ENCODE measurements at regions not wholly inside any gene's neighbourhood (a gene's known extent, or its start where the extent isn't known, plus 50 kb on each side); places are given as distances from the start of the nearest gene placed in this dataset.

DNA sequence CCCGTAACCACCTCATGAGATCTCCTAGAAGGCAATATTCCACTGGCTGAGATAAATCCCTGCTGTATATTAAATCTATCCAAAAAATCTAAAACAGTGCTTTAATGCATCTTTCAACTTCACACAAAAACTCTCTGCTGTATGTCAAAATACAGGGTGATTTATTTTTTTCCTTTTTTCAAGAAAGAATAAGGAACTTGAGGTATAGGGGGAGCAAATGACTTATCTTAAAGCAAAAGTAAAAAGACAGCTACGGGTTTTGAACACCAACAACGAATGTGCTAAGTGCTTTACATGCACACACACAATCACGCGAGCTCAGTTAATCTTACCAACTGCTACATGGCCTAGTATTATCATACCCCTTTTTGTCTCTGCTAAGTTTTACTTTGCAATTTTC, 168.9 kb upstream of the PHF14 start:
- H2BK120ac ChIP-seq (ENCODE audit: low read depth, low read length, poor library complexity, severe bottlenecking): no peak overlapping the region
- H3K36me3 Mint-ChIP-seq (ENCODE audit: insufficient read depth in 1 of 3, low read depth in 3 of 3): no peaks in the 10 kb centered on the region; a peak in 1 of 7 replicates
- no peaks in the 10 kb centered on the region for H4K20me1 ChIP-seq (ENCODE audit: control insufficient read depth, insufficient read depth, insufficient read length)
- H3K9ac ChIP-seq (ENCODE audit: extremely low read depth, insufficient read length, low read length): no peak overlapping the region
- H3K79me1 ChIP-seq (ENCODE audit: insufficient read depth, low read depth, low read length, poor library complexity, severe bottlenecking): no peaks in the 10 kb centered on the region
- no CpG with 5 or more reads among the region's 5 CpGs for WGBS (ENCODE audit: extremely low coverage, insufficient read length, low lambda C conversion rate)
- no peak overlapping the region for H2BK20ac ChIP-seq (ENCODE audit: low read depth, low read length, poor library complexity, severe bottlenecking)
- H3K9me3 Mint-ChIP-seq: peaks cover 0 to 2% of the 10 kb centered on the region in 2 experiments; a peak in 1 of 5 replicates
- H3K27me3 ChIP-seq (ENCODE audit: insufficient read depth, low read length): no peaks in the 10 kb centered on the region
- H2BK15ac ChIP-seq (ENCODE audit: low read depth, low read length): no peak overlapping the region
- H3K79me2 ChIP-seq (ENCODE audit: insufficient read depth, low read length): no peaks in the 10 kb centered on the region
- TF ChIP-seq, protein P1, sequence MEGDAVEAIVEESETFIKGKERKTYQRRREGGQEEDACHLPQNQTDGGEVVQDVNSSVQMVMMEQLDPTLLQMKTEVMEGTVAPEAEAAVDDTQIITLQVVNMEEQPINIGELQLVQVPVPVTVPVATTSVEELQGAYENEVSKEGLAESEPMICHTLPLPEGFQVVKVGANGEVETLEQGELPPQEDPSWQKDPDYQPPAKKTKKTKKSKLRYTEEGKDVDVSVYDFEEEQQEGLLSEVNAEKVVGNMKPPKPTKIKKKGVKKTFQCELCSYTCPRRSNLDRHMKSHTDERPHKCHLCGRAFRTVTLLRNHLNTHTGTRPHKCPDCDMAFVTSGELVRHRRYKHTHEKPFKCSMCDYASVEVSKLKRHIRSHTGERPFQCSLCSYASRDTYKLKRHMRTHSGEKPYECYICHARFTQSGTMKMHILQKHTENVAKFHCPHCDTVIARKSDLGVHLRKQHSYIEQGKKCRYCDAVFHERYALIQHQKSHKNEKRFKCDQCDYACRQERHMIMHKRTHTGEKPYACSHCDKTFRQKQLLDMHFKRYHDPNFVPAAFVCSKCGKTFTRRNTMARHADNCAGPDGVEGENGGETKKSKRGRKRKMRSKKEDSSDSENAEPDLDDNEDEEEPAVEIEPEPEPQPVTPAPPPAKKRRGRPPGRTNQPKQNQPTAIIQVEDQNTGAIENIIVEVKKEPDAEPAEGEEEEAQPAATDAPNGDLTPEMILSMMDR (conservative IDR thresholded peaks at IDR 0.05): no peak
- no peaks in the 10 kb centered on the region for H3K4me1 Mint-ChIP-seq
- H3K27me3 Mint-ChIP-seq (ENCODE audit: low read depth): no peaks in the 10 kb centered on the region; the same call in 1 of the 2 replicates
- no peak overlapping the region for H3T11ph ChIP-seq (ENCODE audit: low read length)
- no peaks in the 10 kb centered on the region for H3K9me3 ChIP-seq (ENCODE audit: control insufficient read depth, low read depth, low read length)
- H3K56ac ChIP-seq (ENCODE audit: insufficient read length, low read depth, low read length): no peak overlapping the region
- no peak overlapping the region for H3K4ac ChIP-seq (ENCODE audit: low read depth, low read length)
- no peak overlapping the region for H4K8ac ChIP-seq (replicated peaks; ENCODE audit: insufficient read length, low read depth, low read length)
- no peaks in the 10 kb centered on the region for H3K23me2 ChIP-seq (ENCODE audit: insufficient read length, low read depth, low read length, poor library complexity, severe bottlenecking)
- H2AFZ ChIP-seq (ENCODE audit: low read length): no peak overlapping the region
- H3K18ac ChIP-seq (ENCODE audit: insufficient read length, low read depth, low read length): no peak overlapping the region
- no peak for DNase-seq
- H2AK5ac ChIP-seq (ENCODE audit: insufficient read length, low read length): no peak overlapping the region
- no peak overlapping the region for H3K14ac ChIP-seq (ENCODE audit: insufficient read depth, low read length)
- no peak overlapping the region for H3K27ac Mint-ChIP-seq
- no peak overlapping the region for H4K5ac ChIP-seq (ENCODE audit: insufficient read length, low read depth, low read length)
- no peaks in the 10 kb centered on the region for H3K4me1 ChIP-seq (ENCODE audit: insufficient read depth, low read length)
- no peak overlapping the region for H2BK12ac ChIP-seq (ENCODE audit: insufficient read length, low read depth, low read length)
- H3K4me2 ChIP-seq (ENCODE audit: insufficient read depth, insufficient read length, low read length): no peak overlapping the region
- no peak overlapping the region for H2BK5ac ChIP-seq (ENCODE audit: insufficient read length, low read length)
- no peak overlapping the region for H3K4me3 Mint-ChIP-seq
- no peak overlapping the region for H3K27ac ChIP-seq (ENCODE audit: insufficient read length, low read depth, low read length)
- no peak overlapping the region for H3K23ac ChIP-seq (ENCODE audit: insufficient read length, low read depth, low read length)
- H4K91ac ChIP-seq (ENCODE audit: insufficient read length, low read depth, low read length): no peak overlapping the region

Measured in H9 (cell line).